ENCODE measurements at regions not wholly inside any gene's neighbourhood (a gene's known extent, or its start where the extent isn't known, plus 50 kb on each side); places are given as distances from the start of the nearest gene placed in this dataset.
"Not testable (repeated sequence)": the region's sequence is repeated elsewhere in the genome, so short reads cannot be mapped to it uniquely, and the experiment has no call there.

DNA sequence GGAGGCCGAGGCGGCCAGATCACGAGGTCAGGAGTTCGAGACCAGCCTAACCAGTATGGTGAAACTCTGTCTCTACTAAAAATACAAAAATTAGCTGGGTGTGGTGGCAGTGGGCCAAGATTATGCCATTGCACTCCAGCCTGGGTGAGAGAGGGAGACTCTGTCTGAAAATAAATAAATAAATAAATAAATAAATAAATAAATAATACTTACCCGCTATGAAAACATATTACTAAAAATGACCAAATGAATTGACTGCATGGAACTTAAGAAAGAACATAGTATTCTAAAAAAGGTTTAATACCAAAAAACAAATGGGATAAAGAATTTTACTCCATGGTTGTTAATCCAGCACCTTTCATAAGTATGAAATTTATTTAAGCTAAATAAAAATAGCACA is 305.0 kb downstream of the GATA3 start:
- in situ Hi-C loops (cut with HindIII; ENCODE audit: low sequenced_read_pairs) = no loop called here
- DNase-seq (ENCODE audit: low spot score) = no peak

DNA sequence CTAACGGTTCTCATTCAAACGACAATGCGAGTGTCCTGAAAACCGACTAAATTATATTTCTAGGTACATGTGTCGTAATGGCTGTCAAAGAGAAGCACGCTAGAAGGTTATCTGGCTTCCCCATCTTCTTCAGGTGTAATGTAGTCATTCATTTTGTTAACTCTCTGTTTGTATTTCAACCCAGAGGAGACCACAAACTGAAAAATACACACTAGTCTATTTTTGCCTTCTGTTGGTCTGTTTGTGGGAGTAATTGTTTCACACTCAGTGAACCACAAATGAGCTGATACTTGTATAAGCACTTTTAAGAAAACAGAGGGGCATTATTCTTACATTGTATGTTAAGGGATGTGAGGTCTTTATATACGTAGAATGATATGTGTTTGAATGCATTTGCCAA is 305.9 kb downstream of the GATA3 start:
- in situ Hi-C loops (cut with HindIII; ENCODE audit: low sequenced_read_pairs) = no loop called here
- no peak for DNase-seq (ENCODE audit: low spot score)

DNA sequence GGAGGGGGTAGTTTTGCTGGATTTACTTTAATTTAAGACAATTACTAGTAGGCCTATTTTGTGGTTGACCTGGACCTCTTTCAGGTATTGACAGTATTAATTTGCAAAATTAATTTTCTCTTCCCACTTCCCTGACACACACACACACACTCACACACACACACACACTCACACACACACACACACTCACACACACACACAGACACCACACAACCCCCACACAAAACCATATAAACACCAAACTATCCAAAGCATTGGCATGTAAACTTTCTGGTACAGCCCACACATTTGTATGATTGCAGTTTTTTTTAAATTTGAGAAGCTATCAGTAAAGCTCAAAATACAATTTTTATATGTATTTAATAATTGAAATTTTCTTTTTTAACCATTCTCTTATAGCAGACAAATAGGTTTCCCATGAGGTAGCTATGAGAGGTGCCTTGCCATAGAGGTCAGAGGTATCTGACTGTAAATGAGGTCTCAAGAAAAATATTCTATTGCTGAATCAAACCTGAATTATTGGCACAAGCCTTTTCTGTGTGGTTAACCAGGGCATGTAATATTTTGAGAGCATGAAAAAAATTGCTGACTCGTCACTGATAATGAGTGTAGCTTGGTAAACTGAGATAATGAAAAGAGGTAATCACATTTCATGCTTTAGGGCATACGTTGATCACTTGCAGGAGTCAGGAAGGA is 306.5 kb downstream of the GATA3 start:
- in situ Hi-C loops (cut with HindIII; ENCODE audit: low sequenced_read_pairs) = no loop called here
- DNase-seq (ENCODE audit: low spot score) = no peak

DNA sequence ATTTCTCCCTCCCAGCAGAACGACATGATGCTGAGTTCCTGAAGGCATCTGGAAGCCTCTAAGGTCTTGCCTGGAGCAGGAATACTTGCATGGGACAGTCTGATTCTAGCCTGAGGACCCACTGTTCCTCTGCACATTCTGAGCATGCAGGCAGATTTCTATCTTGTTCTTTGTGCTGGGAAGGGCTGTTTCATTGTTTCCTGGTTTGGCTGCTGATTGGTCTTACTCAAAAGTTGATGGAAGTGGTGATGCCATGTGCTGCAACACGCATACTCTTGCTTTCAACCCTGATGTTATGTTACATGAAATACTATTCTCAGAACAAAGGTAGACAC is 307.0 kb downstream of the GATA3 start:
- in situ Hi-C loops (cut with HindIII; ENCODE audit: low sequenced_read_pairs) = no loop called here
- no peak for DNase-seq (ENCODE audit: low spot score)

DNA sequence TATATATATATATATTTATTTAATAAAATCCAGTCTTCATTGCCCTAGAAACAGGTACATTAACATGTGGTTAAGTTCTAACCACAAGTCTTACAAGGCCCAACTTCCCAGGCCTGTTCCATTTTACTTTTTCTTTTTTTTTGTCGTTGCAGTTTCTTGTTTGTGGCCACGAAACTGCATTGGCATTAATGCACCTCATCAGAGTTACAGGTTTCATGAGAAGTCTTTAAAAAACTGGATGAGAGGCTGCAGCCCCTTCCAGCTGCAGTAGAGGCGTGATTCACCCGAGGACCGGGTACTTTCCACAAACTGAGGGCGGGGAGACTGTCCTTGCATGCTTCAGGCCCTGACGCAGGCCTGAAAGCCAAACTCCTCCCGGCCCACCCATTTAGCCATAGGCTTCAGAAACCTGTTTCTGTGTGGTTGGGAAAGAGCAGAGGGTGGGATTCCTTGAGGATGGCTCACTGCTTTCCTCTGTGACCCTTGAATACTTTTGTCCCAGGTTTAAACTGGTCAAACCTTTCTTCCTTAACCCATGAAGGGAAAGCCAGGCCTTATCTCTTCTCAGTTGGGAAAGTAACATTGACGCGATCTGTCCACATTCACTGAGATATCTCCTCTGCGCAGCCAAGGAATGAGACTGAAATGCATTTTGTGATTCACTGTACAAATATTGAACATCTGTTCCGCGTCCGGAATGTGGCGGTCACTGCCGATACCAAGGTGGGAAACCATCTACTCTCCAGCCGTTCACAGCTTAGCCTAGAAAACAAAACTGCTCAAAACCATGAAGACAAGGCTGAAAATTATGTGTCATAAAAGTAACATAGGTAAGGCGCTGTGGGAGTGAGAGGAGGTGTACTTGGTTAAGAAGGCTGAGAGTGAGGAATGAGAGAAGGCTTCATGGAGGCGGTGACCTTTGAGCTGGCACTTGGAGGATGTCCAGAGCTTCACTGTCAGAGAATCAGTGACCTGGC is 311.7 kb downstream of the GATA3 start:
- no peak for DNase-seq (ENCODE audit: low spot score)
- in situ Hi-C loops (cut with HindIII; ENCODE audit: low sequenced_read_pairs) = no loop called here

DNA sequence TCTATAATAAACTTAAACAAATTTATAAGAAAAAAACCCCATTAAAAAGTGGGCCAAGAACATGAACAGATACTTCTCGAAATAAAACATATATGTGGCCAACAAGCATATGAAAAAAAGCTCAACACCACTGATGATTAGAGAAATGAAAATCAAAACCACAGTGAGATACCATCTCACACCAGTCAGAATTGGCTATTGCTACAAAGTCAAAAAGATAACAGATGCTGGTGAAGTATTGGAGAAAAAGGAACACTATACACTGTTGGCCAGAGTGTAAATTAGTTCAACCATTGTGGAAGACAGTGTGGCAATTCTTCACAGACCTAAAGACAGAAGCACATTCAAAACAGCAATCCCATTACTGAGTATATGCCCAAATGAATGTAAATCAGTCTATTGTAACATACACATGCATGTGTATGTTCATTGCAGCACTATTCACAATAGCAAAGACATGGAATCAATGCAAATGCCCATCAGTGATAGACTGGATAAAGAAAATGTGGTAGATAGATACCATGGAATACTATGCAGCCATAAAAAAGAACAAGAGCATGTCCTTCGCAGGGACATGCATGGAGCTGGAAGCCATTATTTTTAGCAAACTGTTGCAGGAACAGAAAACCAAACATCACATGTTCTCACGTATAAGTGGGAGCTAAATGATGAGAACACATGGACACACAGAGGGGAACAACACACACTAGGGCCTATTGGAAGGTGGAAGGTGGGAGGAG is 313.4 kb downstream of the GATA3 start:
- DNase-seq (ENCODE audit: low spot score); in situ Hi-C loops (cut with HindIII; ENCODE audit: low sequenced_read_pairs): not testable (repeated sequence)

DNA sequence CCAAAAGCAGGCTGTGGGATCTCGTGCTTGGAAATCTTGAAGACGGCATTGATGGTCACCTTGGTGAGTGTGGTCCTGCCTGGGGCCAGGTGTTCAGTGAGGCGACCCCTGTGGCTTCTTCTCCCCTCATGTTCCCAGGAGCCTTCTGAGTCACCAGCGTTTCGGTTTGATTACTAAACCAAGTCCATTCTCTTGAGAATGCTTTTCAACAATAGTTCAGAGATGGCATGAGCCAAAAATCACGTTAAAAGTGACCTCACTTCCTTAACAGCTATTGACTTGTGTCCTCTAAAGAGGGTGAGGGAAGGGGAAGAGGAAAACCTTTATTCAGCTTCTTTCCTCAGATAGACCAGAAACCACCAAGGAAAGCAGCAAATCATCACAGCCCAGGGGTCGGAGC is 315.2 kb downstream of the GATA3 start:
- DNase-seq (ENCODE audit: low spot score) = no peak
- in situ Hi-C loops (cut with HindIII; ENCODE audit: low sequenced_read_pairs) = no loop called here

DNA sequence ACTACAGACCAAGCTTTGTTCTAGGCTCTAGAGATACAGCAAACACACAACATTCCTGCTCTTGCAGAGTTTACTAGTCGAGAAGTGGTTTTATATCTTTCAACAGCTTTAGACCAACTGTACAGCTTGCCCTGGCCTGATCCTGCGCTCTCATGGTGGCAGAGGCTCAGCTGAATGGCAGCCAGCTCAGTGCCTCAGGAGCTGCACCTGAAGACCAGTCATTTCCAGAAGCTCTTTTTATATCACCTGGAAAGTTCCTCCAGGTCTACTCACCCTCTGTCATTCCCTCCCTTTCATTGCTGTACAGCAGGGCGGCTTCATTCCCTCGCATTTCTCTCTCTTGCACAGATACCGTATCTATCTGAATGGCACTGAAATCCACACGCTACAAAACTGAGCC is 319.8 kb downstream of the GATA3 start:
- DNase-seq (ENCODE audit: low spot score) = no peak
- in situ Hi-C loops (cut with HindIII; ENCODE audit: low sequenced_read_pairs) = no loop called here

DNA sequence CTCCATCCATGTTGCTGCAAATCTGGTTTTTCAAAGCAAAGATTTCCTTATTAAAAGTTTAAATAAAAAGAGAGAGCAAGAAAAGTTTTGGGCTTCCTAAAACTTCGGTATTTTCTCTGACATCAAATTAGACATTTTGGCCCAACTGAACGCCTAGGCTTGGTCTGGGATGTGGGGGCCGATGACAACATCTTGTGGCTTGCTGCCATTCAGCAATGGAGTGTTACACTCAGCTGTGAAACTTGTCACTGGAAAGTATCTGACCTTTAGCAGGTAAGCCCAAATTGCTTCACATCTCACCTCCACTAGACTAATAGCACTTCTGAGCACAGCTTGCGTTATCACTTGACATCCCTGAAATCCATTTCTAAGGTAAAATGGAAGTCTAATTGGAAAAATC is 320.6 kb downstream of the GATA3 start:
- no peak for DNase-seq (ENCODE audit: low spot score)
- in situ Hi-C loops (cut with HindIII; ENCODE audit: low sequenced_read_pairs) = no loop called here

DNA sequence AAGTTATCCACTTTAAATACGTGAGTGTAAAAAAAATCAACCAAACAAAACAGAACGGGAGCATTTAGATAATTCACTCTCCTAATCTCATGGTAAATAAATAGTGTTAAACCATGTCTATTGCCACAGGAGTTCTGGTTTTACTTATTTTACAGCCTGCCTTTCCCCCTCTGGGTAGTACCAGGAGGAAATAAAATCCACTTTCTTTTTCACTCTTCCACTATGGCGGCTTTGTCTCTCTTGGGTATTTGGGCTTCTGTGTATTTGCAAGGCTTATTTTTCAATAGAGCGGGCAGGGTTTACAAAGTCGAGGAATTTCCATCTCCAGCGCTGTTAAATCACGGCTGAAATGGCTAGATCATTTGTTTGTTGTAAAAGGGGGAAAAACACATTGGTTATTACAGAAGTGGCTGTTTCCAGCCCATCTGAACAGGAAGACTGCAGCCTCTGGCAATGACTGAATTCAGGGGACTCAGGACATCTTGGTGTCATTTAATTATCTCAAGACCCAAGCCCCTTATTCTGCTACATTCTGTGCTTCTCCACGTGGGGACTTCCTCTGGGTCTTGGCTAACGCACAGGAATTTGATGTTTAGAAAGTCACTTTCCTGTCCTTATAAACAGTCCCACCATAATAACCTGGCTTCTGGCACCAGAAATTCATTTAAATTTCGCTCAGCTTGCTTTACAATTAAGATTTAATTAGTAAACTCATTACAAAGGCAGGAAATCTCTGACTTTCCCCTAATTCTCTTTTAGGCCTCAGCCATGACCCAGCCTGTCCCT is 323.9 kb downstream of the GATA3 start:
- no peak for DNase-seq (ENCODE audit: low spot score)
- in situ Hi-C loops (cut with HindIII; ENCODE audit: low sequenced_read_pairs) = no loop called here

DNA sequence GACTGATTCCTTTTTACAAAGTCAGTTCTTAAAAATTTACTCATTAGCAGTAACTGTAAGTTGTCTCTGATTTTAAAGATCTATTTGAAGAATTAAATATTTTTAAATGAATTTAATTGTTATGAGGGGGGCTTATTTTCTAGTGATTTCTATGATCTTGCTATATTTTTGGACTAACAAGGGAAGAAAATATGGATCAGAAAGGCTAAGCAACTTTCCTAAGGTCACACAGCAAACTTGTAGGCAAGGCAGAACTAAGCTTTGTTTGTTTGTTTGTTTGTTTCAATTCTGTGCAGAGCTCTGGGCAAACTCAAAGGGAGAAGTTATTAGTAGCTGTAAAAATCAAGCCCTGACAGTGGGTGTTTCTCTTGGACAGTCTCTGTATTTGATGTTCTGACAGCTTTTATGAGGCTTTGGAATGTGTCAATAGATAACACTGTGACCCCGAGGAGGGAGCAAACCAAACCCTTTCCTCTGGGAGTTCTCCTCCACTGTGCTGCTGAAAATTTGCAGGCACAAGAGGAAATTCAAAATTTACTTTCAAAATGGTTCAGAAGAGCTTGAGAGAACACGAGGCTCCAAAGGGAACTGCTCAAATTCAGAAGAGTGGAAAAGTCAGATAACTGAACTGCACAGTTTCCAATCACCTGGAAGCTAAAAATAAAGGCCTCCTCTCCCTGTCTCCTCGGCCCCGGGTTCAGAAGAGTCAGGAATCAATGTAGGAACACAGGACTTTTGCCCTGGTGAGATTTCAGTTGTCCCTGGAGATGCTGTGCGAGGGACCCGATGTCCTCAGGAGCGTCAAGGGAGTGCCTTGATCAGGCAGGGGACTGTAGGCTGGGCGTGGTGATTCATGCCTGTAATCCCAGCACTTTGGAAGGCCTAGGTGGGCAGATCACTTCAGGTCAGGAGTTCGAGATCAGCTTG is 325.7 kb downstream of the GATA3 start:
- in situ Hi-C loops (cut with HindIII; ENCODE audit: low sequenced_read_pairs) = no loop called here
- no peak for DNase-seq (ENCODE audit: low spot score)

DNA sequence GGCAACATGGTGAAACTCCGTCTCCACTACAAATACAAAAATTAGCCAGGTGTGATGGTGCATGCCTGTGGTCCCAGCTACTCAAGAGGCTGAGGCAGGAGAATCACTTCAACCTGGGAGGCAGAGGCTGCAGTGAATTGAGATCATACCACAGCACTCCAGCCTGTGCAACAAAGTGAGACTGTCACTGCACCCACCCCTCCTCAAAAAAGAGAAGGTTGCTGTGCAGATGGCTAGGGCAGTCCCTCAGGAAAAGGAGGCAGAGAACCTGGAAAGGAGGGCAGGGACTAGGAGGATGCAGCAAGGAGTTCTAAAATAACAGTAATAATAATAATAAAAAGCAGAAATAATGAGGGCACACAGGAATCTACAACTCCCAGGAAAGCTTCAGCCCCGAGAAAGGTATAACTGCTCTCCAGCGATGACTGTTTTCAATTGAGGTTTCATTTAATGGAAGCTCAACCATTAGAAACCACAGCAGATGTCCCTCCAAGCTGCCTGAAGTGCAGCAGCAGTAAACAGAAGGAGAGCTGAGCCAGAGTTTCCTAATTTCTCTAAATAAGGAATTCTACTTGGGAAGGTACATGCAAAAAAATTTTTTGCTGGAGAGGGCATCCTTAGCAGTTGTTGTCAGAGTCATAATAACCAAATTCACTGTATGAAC is 326.5 kb downstream of the GATA3 start:
- in situ Hi-C loops (cut with HindIII; ENCODE audit: low sequenced_read_pairs) = no loop called here
- DNase-seq (ENCODE audit: low spot score) = no peak

DNA sequence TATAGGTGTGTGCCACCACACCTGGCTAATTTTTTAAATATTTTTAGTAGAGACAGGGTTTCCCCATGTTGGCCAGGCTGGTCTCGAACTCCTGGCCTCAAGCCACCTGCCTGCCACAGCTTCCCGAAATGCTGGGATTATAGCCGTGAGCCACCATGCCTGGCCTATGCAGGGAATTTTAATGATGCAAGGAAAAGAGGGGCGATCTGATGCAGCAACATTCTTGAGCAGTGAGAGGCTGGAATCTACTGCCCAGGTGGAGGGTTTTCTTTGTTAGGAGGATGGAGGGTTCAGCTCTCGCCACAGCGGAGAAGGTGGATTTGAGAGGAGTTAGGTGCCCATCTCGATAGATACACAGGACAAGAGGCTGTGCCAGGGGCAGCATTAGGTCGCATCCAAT is 332.3 kb downstream of the GATA3 start:
- in situ Hi-C loops (cut with HindIII; ENCODE audit: low sequenced_read_pairs) = no loop called here
- DNase-seq (ENCODE audit: low spot score) = no peak

DNA sequence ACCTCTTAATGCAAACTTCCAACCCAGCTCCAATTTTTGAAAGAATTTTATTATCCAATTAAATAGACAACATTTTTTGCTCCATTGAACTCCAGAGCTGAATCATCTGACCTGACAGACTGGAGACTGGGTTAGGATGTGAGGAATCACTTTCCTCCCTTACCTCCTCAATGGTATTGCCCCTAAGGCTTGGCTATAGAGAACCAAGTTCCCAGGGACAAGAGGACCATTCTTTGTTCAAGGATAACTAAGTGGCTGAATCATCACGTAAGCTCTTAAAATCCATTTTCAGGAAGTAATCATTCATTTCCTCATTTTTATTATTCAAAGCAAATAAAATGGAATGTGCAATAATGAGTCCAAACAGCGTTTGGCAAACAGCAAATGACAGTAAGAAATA is 335.1 kb downstream of the GATA3 start:
- in situ Hi-C loops (cut with HindIII; ENCODE audit: low sequenced_read_pairs) = no loop called here
- DNase-seq (ENCODE audit: low spot score) = no peak

DNA sequence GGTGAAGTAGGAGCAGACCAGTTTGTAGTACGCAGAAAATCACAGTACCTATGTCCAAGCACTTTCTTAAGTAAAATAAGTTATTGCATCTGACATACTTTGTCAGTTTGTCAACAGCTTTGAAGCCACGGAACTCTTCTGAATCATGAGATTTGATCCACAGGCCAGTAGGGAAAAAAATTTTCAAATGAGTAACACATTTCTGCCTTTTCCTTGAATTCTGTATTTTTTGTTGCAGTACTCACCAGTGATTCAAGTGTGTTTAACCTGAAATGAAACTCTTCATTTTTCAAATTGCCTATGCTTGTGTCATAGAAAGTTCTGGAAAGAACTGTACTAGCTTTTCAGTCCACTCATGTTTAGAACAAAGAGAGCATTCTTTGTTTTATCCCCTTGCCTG is 337.7 kb downstream of the GATA3 start:
- in situ Hi-C loops (cut with HindIII; ENCODE audit: low sequenced_read_pairs) = no loop called here
- no peak for DNase-seq (ENCODE audit: low spot score)

DNA sequence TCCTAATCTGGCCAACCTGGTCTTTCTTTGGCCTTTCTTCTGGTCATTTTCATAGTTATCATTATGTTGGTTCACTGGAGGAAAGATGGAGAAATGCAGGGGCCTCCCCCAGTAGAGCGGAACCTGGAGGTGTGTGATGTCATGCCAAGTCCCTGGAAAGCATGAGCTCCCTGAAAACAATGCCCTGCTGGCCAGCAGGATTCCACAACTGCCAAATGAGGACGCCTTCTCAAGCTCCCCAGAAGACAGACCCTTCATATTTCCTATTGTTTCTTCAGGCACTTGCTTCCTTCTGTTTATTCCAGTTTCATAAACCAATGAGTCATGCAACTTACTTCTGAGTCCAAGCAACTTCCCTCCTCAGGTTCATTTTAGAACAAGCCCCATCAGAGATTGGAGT is 339.0 kb downstream of the GATA3 start:
- in situ Hi-C loops (cut with HindIII; ENCODE audit: low sequenced_read_pairs) = no loop called here
- DNase-seq (ENCODE audit: low spot score) = no peak

DNA sequence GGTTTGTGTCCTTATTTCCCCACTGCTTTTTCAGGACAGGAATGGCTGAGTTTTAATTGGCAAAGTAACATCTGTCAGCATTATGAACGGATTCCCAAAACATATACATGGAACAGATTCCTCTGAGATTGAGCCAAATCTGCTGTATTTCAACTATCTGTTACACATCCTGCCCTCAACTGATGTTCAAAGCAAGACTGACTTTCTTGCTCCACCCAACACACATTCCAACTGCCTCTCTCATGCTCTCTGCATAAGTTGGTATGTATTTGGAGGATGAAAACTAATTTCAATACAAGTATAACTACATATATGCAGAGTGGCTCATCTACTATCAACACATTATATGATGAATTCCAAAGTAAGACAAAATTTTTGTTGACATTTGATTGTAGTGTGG is 342.2 kb downstream of the GATA3 start:
- DNase-seq (ENCODE audit: low spot score) = no peak
- in situ Hi-C loops (cut with HindIII; ENCODE audit: low sequenced_read_pairs) = no loop called here

DNA sequence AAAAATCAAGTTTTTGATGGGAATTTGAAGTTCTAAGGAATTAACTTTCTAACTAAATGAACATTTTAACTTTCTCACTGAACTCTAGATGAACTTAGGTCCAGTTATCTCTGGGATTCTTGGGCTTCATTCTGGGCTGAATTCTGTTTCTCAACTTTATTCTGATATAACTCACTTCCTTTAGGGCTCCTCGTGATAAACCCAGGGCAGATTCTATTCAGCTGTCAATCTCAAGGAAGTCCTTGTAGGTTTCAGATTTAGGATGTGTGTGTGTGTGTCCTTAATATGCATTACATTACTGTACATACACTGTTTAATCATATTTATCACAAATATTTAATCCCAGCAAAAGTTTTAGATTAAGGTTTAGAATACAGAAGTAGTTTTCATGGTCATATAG is 344.3 kb downstream of the GATA3 start:
- in situ Hi-C loops (cut with HindIII; ENCODE audit: low sequenced_read_pairs) = no loop called here
- DNase-seq (ENCODE audit: low spot score) = no peak
